ENCODE measurements at regions not wholly inside any gene's neighbourhood (a gene's known extent, or its start where the extent isn't known, plus 50 kb on each side); places are given as distances from the start of the nearest gene placed in this dataset.
"Not testable (repeated sequence)": the region's sequence is repeated elsewhere in the genome, so short reads cannot be mapped to it uniquely, and the experiment has no call there.

DNA sequence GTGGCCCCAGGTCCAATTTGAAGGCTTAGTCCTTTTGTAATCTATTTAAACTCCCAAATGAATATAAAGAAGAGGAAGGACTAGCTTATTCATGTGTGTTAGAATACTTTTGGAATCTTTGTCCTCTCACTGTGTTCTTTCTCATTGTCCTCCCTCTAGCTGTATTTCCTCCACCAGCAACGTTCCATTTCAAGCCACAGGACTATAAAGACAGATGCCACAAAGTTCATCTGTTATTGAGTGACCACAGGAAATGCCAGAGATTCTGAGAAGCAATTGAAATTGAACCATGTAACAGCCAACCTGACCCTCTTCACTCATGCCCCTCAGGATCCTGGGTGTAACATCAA, 336.6 kb upstream of the API5 start:
- no peak for TF ChIP-seq POLR2A (IDR thresholded peaks at IDR 0.05)
- TF ChIP-seq, protein P1, sequence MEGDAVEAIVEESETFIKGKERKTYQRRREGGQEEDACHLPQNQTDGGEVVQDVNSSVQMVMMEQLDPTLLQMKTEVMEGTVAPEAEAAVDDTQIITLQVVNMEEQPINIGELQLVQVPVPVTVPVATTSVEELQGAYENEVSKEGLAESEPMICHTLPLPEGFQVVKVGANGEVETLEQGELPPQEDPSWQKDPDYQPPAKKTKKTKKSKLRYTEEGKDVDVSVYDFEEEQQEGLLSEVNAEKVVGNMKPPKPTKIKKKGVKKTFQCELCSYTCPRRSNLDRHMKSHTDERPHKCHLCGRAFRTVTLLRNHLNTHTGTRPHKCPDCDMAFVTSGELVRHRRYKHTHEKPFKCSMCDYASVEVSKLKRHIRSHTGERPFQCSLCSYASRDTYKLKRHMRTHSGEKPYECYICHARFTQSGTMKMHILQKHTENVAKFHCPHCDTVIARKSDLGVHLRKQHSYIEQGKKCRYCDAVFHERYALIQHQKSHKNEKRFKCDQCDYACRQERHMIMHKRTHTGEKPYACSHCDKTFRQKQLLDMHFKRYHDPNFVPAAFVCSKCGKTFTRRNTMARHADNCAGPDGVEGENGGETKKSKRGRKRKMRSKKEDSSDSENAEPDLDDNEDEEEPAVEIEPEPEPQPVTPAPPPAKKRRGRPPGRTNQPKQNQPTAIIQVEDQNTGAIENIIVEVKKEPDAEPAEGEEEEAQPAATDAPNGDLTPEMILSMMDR (IDR thresholded peaks at IDR 0.05 in 4 of 5, conservative IDR thresholded peaks at IDR 0.05 in 1 of 5): no peak
- Histone ChIP-seq H3K4me1 (no peaks in the 10 kb centered on the region), H3K27ac (no peak overlapping the region), H3K27me3 (no peaks in the 10 kb centered on the region), H3K9me3 (no peaks in the 10 kb centered on the region), H3K4me3 (no peak overlapping the region), H3K36me3 (no peaks in the 10 kb centered on the region)
- ATAC-seq (no peak), DNase-seq (no peak)
- intact Hi-C loops (cut with DNase I; ENCODE audit: low total_unique reads) (no loop called here), in situ Hi-C loops (cut with MboI; ENCODE audit: low sequenced_read_pairs in 4 of 4) (loop anchor here in 1 of 4 donors (25.0 kb wide), 1 partner anchor 88 kb away; no protein-coding TSS in a partner anchor)

DNA sequence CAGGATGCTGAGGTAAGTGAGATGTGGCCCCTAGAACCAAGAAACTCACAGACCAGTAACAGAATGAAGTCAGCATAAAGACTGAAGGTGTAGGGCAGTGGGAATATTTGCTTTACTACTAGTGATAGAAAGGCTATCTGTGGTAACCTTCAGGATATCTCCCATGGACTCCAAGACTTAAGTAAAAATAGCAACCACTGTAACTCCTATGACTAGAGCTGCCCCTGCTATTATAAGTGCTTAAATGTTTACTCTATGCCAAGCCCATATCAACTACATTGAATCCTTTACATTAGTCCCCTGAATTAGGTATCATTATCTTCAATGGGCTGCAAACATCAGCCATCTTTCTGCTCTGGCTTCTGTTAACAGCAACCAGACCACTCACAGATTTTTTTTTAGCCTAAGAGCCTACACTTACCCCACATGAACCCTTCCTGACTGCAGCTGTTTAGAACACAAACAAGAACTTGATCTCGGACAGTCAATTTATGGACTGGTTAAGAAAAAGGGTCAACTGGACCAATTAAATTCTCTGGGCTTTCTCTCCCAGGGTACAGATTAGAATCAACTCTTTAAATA, 335.1 kb upstream of the API5 start:
- no peaks in the 10 kb centered on the region for H3K36me3 ChIP-seq
- no peaks in the 10 kb centered on the region for H3K27me3 ChIP-seq
- ATAC-seq: no peak
- no peak for DNase-seq
- H3K4me3 ChIP-seq: no peak overlapping the region
- no peak overlapping the region for H3K27ac ChIP-seq
- H3K9me3 ChIP-seq: no peaks in the 10 kb centered on the region
- TF ChIP-seq, protein P1 (IDR thresholded peaks at IDR 0.05 in 4 of 5, conservative IDR thresholded peaks at IDR 0.05 in 1 of 5): no peak
- TF ChIP-seq POLR2A (IDR thresholded peaks at IDR 0.05): no peak
- intact Hi-C loops (cut with DNase I; ENCODE audit: low total_unique reads) (no loop called here), in situ Hi-C loops (cut with MboI; ENCODE audit: low sequenced_read_pairs in 4 of 4) (loop anchor here in 1 of 4 donors (25.0 kb wide), 1 partner anchor 89 kb away; no protein-coding TSS in a partner anchor)
- no peaks in the 10 kb centered on the region for H3K4me1 ChIP-seq

DNA sequence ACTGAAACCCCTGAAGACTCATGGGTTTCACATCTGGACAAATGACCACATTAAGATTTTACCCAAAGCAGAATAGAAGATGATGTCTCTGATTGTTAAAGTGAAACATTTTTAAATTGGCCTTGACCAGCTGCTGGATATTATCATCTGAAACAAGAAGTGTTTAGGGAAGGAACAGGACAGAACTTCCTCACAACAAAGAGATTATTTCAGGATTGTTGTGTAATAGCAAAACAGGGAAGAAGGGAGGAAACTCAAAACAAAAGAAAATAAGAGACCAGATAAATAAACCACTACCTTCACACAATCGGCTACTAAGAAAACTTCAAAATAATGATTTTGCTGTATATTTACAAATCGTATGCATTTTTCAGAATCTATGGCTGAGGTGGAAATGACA, 319.2 kb upstream of the API5 start:
- Histone ChIP-seq H3K36me3 (no peaks in the 10 kb centered on the region), H3K9me3 (no peaks in the 10 kb centered on the region), H3K4me3 (no peak overlapping the region), H3K27ac (no peak overlapping the region), H3K4me1 (no peaks in the 10 kb centered on the region), H3K27me3 (no peaks in the 10 kb centered on the region)
- in situ Hi-C loops (cut with MboI; ENCODE audit: low sequenced_read_pairs in 4 of 4): loop anchor here in 1 of 4 donors (25.0 kb wide), 1 partner anchor 105 kb away; no protein-coding TSS in a partner anchor
- DNase-seq: no peak
- no peak for ATAC-seq
- TF ChIP-seq POLR2A (IDR thresholded peaks at IDR 0.05): no peak
- TF ChIP-seq, protein P1 (IDR thresholded peaks at IDR 0.05 in 4 of 5, conservative IDR thresholded peaks at IDR 0.05 in 1 of 5): no peak
- intact Hi-C loops (cut with DNase I; ENCODE audit: low total_unique reads): no loop called here

DNA sequence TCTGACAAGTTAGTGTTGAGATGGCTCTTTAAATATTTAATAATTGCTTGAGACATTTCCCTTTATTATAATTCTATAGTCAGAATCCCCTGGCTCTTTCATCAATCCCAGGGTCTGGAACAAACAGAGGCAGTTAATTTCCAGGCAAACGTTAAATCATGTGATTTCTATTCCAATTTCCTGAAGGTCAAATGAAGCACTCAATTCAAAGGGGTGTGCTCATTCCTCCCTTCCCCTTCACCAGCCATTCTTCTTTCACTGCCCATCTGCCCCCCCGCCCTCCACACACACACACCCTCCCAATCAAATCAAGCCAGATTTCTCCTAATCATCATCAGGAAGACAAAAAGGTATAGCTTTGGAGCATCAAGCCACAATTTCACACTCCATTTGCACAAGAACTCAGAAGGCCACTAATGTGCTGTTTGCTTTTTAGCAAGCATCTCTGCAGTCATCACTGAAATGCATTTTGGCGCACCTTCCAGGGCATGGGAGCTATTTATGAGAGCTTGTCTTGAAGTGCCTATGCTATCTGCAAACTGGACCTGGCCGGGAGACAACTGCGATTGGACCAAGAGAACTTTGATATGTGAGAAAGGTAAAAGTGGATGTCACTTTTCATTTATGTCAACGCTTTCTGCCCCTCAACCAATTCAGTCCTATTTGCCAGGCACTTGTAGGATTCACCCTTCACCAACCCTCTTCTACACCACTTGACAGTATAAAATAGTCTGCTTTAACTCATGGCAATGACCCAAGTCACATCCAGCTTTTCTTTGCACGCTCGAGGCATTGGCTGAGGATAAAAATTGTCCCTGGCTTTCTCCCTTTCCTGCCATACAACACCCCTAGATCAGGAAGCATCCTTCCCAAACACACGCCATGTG, 315.1 kb upstream of the API5 start:
- H3K9me3 ChIP-seq: no peaks in the 10 kb centered on the region
- in situ Hi-C loops (cut with MboI; ENCODE audit: low sequenced_read_pairs in 4 of 4) (loop anchor here in 1 of 4 donors (25.0 kb wide), 1 partner anchor 109 kb away; no protein-coding TSS in a partner anchor), intact Hi-C loops (cut with DNase I; ENCODE audit: low total_unique reads) (no loop called here)
- H3K4me1 ChIP-seq: no peaks in the 10 kb centered on the region
- H3K27ac ChIP-seq: no peak overlapping the region
- ATAC-seq: no peak
- H3K4me3 ChIP-seq: no peak overlapping the region
- H3K27me3 ChIP-seq: no peaks in the 10 kb centered on the region
- DNase-seq: no peak
- TF ChIP-seq, protein P1 (IDR thresholded peaks at IDR 0.05 in 4 of 5, conservative IDR thresholded peaks at IDR 0.05 in 1 of 5): no peak
- TF ChIP-seq POLR2A (IDR thresholded peaks at IDR 0.05): no peak
- no peaks in the 10 kb centered on the region for H3K36me3 ChIP-seq

DNA sequence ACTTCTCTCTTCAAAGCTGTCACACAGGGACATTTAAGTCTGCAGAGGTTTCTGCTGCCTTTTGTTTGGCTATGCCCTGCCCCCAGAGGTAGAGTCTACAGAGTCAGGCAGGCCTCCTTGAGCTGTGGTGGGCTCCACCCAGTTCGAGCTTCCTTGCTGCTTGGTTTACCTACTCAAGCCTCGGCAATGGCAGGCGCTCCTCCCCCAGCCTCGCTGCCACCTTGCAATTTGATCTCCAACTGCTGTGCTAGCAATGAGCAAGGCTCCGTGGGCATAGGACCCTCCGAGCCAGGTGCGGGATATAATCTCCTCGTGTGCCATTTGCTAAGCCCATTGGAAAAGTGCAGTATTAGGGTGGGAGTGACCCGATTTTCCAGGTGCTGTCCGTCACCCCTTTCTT, 306.9 kb upstream of the API5 start:
- H3K36me3 ChIP-seq; DNase-seq; H3K9me3 ChIP-seq; in situ Hi-C loops (cut with MboI; ENCODE audit: low sequenced_read_pairs in 4 of 4); ATAC-seq; H3K4me1 ChIP-seq; H3K4me3 ChIP-seq; H3K27me3 ChIP-seq; H3K27ac ChIP-seq; intact Hi-C loops (cut with DNase I; ENCODE audit: low total_unique reads): not testable (repeated sequence)
